ENCODE measurements at regions not wholly inside any gene's neighbourhood (a gene's known extent, or its start where the extent isn't known, plus 50 kb on each side); places are given as distances from the start of the nearest gene placed in this dataset.

GRCh38 chr10:18861382-18861781 lies 187.2 kb upstream of the MALRD1 start:
- TF ChIP-seq CTCF (IDR thresholded peaks at IDR 0.05) = no peak
- TF ChIP-seq POLR2A (IDR thresholded peaks at IDR 0.05) = no peak

Measured in esophagus squamous epithelium (tissue), 4 donors.